ENCODE measurements at regions not wholly inside any gene's neighbourhood (a gene's known extent, or its start where the extent isn't known, plus 50 kb on each side); places are given as distances from the start of the nearest gene placed in this dataset.

GRCh38 chr1:10852998-10853520 is 56.6 kb upstream of the CASZ1 start:
- CTCF ChIA-PET, result no interaction called here
- DNase-seq (ENCODE audit: low read depth), result no peak
- TF ChIP-seq CTCF (IDR thresholded peaks at IDR 0.05; ENCODE audit: insufficient read depth, low read depth, low read length), result no peak
- H3K36me3 ChIP-seq (ENCODE audit: control insufficient read depth, insufficient read depth, low read length), result no peaks in the 10 kb centered on the region
- POLR2A ChIA-PET, result no interaction called here
- peaks cover 6% of the 10 kb centered on the region for H3K27me3 ChIP-seq (ENCODE audit: control insufficient read depth, insufficient read depth, low read length)
- no peak overlapping the region for H3K4me3 ChIP-seq (ENCODE audit: low read depth, low read length)

DNA sequence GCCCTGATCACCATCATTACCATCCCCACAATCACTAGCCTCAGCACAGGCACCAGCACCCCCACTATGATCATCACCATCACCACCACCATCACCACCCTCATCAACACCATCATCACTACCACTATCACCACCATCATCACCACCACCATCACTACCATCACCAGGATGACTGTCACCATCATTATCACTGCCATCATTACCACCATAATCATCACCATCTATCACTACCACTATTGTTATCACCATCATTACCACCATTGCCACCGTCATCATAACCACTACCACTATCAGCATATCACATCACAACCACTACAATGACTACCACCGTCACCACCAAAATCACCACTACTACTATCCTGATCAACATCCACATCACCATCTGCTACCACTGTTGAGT is 57.3 kb upstream of the CASZ1 start:
- H3K4me3 ChIP-seq (ENCODE audit: low read depth, low read length), result no peak overlapping the region
- H3K27me3 ChIP-seq (ENCODE audit: control insufficient read depth, insufficient read depth, low read length), result peaks cover 6% of the 10 kb centered on the region
- no peak for DNase-seq (ENCODE audit: low read depth)
- ChIA-PET POLR2A (no interaction called here), CTCF (no interaction called here)
- TF ChIP-seq CTCF (IDR thresholded peaks at IDR 0.05; ENCODE audit: insufficient read depth, low read depth, low read length), result no peak
- H3K36me3 ChIP-seq (ENCODE audit: control insufficient read depth, insufficient read depth, low read length), result no peaks in the 10 kb centered on the region

DNA sequence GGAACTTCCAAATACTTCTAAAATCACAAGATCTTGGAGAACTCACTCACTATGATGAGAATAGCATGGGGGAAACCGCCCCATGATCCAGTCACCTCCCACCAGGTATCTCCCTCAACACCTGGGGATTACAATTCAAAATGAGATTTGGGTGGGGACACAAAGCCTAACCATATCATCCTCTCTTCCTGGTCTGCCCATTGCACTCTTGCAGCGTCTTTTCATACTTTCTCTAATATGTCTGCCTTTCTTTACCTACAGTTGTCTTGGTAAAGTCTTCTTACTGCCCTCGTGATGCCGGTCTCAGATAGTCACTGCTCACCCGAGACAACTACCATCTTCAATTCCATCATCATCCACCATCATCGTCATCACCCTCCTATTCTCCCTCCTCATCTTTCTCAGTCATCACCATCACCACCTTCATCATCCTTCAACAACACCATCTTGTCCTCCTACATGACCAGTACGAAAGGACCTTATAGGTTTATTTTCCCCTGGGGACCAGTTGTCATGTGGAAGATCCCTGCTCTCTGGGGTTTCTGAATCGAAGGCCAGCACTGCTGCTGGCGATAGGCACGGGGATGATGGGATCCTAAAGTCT is 58.5 kb upstream of the CASZ1 start:
- Histone ChIP-seq H3K4me3 (ENCODE audit: low read depth, low read length) (no peak overlapping the region), H3K27me3 (ENCODE audit: control insufficient read depth, insufficient read depth, low read length) (peaks cover 5% of the 10 kb centered on the region), H3K36me3 (ENCODE audit: control insufficient read depth, insufficient read depth, low read length) (no peaks in the 10 kb centered on the region)
- ChIA-PET CTCF (interaction anchor here (1.3 kb wide), 1 partner anchor 10 kb away, joined by 3 read pairs; no protein-coding TSS in a partner anchor), POLR2A (no interaction called here)
- TF ChIP-seq CTCF (IDR thresholded peaks at IDR 0.05; ENCODE audit: insufficient read depth, low read depth, low read length), result no peak
- no peak for DNase-seq (ENCODE audit: low read depth)

DNA sequence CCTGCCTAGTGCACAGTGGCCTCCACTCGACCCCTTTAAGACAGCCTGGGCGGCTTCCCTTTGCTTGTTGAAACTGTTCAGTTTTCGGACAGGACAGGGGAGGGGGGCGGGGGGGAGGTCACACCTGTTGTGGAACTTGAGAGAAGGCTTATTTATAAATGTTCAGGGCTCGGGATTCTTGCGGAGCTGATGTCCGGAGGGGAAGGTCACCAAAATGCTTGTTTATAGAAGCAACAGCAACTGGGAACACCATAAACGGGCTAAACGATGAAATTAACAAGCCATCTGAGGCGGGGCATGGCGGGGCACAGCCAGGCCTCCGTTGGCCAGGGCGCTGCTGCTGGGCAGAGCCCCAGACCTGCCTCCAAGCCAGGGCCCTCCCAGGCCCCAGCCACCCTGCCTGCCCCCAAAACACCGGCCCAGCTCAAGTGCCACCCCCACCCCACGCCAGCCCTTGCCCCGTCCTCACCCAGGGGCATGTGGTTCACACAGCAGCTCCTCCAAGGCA is 59.8 kb upstream of the CASZ1 start:
- Histone ChIP-seq H3K36me3 (ENCODE audit: control insufficient read depth, insufficient read depth, low read length) (no peaks in the 10 kb centered on the region), H3K4me3 (ENCODE audit: low read depth, low read length) (no peak overlapping the region), H3K27me3 (ENCODE audit: control insufficient read depth, insufficient read depth, low read length) (peaks cover 5% of the 10 kb centered on the region)
- ChIA-PET POLR2A (no interaction called here), CTCF (interaction anchor here (0.8 to 1.3 kb wide), 3 partner anchors 9 to 349 kb away, joined by 3 to 5 read pairs (median 5); no protein-coding TSS in a partner anchor)
- no peak for TF ChIP-seq CTCF (IDR thresholded peaks at IDR 0.05; ENCODE audit: insufficient read depth, low read depth, low read length)
- no peak for DNase-seq (ENCODE audit: low read depth)

GRCh38 chr1:10856863-10857598 is 60.6 kb upstream of the CASZ1 start:
- no peaks in the 10 kb centered on the region for H3K36me3 ChIP-seq (ENCODE audit: control insufficient read depth, insufficient read depth, low read length)
- no peak overlapping the region for H3K4me3 ChIP-seq (ENCODE audit: low read depth, low read length)
- CTCF ChIA-PET, result interaction anchor here (0.8 to 1.1 kb wide), 2 partner anchors 9 to 349 kb away, joined by 5 read pairs; no protein-coding TSS in a partner anchor
- no peak for TF ChIP-seq CTCF (IDR thresholded peaks at IDR 0.05; ENCODE audit: insufficient read depth, low read depth, low read length)
- peaks cover 7% of the 10 kb centered on the region for H3K27me3 ChIP-seq (ENCODE audit: control insufficient read depth, insufficient read depth, low read length)
- POLR2A ChIA-PET, result no interaction called here
- DNase-seq (ENCODE audit: low read depth), result no peak

Data from BJ (cell line).